AG09319 (cell line): ENCODE measurements at regions not wholly inside any gene's neighbourhood (a gene's known extent, or its start where the extent isn't known, plus 50 kb on each side); places are given as distances from the start of the nearest gene placed in this dataset.

Experiments
- DNase-seq: peaks from one replicate; pipeline ENCODE4 v3.0.0-alpha.2; 2010; ENCODE audit warnings: low read depth; ENCODE audit errors: extremely low read depth
- CTCF ChIP-seq: IDR thresholded peaks from 2 replicates; pipeline ENCODE4 v1.5.1; 2011; ENCODE audit warnings: low read depth, mild to moderate bottlenecking, inconsistent platforms, low read length, moderate library complexity

- no peak for TF ChIP-seq CTCF
- no peak for DNase-seq
These were observed 170.9 kb downstream of the PTCSC3 start for GRCh38 chr14:36005670-36006069.

GRCh38 chr14:36001936-36002335 lies 174.6 kb downstream of the PTCSC3 start:
- TF ChIP-seq CTCF, result no peak
- DNase-seq, result no peak

GRCh38 chr14:35999294-35999693 lies 173.2 kb downstream of the BRMS1L start:
- TF ChIP-seq CTCF, result no peak
- DNase-seq, result no peak

GRCh38 chr14:35998303-35998702 lies 172.2 kb downstream of the BRMS1L start:
- DNase-seq, result no peak
- TF ChIP-seq CTCF, result no peak

- no peak for DNase-seq
- no peak for TF ChIP-seq CTCF
These were observed 167.5 kb downstream of the BRMS1L start for GRCh38 chr14:35993684-35993960.

- DNase-seq, result no peak
- no peak for TF ChIP-seq CTCF
These were observed 166.9 kb downstream of the BRMS1L start for GRCh38 chr14:35992816-35993683.

GRCh38 chr14:35991356-35991755 lies 165.2 kb downstream of the BRMS1L start:
- TF ChIP-seq CTCF, result no peak
- no peak for DNase-seq
